ENCODE measurements at regions not wholly inside any gene's neighbourhood (a gene's known extent, or its start where the extent isn't known, plus 50 kb on each side); places are given as distances from the start of the nearest gene placed in this dataset.

- Histone ChIP-seq H2AK5ac (ENCODE audit: low read depth, low read length) (no peak overlapping the region), H3K18ac (ENCODE audit: extremely low read depth, low read length) (no peak overlapping the region), H2BK5ac (ENCODE audit: low read depth, low read length) (no peak overlapping the region), H4K8ac (ENCODE audit: extremely low read depth, insufficient read depth, low read length) (no peak overlapping the region), H3K79me1 (ENCODE audit: low read depth, low read length) (no peaks in the 10 kb centered on the region), H3K79me2 (ENCODE audit: control insufficient read depth in 1 of 2, insufficient read depth in 2 of 2, low read length in 2 of 2) (no peaks in the 10 kb centered on the region), H3K36me3 (ENCODE audit: control insufficient read depth in 2 of 4, insufficient read depth in 4 of 4, low read length in 3 of 4) (no peaks in the 10 kb centered on the region), H2BK120ac (replicated peaks; ENCODE audit: low read depth, low read length) (no peak overlapping the region), H3K9me3 (ENCODE audit: insufficient read depth in 2 of 2, low read depth in 1 of 2, low read length in 1 of 2) (no peaks in the 10 kb centered on the region), H3K14ac (ENCODE audit: insufficient read length) (no peak overlapping the region), H2AFZ (ENCODE audit: low read length) (no peak overlapping the region), H4K20me1 (replicated peaks in 1 of 2; ENCODE audit: control insufficient read depth in 1 of 2, insufficient read depth in 2 of 2, low read length in 2 of 2) (no peaks in the 10 kb centered on the region), H3K9ac (replicated peaks in 1 of 4; ENCODE audit: extremely low read depth in 1 of 4, low read depth in 3 of 4, low read length in 3 of 4) (no peak overlapping the region), H4K91ac (replicated peaks; ENCODE audit: insufficient read length, low read length) (no peak overlapping the region), H4K5ac (ENCODE audit: insufficient read length, low read depth, low read length) (no peak overlapping the region), H3K27ac (ENCODE audit: low read depth, low read length) (no peak overlapping the region), H2BK12ac (ENCODE audit: low read depth, low read length) (no peak overlapping the region), H3K23me2 (ENCODE audit: low read depth, low read length) (no peaks in the 10 kb centered on the region), H3K4ac (replicated peaks; ENCODE audit: insufficient read length, low read depth, low read length) (no peak overlapping the region), H3K56ac (replicated peaks; ENCODE audit: insufficient read length, low read depth, low read length) (no peak overlapping the region), H2BK15ac (ENCODE audit: low read length) (no peak overlapping the region), H3K27me3 (replicated peaks in 1 of 4; ENCODE audit: control insufficient read depth in 3 of 4, extremely low read depth in 1 of 4, insufficient read depth in 3 of 4, low read length in 3 of 4) (no peaks in the 10 kb centered on the region), H3K23ac (ENCODE audit: insufficient read length) (no peak overlapping the region), H2BK20ac (ENCODE audit: low read length) (no peak overlapping the region), H3K4me1 (replicated peaks in 1 of 4; ENCODE audit: control insufficient read depth in 3 of 4, insufficient read depth in 4 of 4, low read length in 3 of 4) (no peaks in the 10 kb centered on the region), H3K4me2 (ENCODE audit: insufficient read depth in 1 of 2, low read depth in 2 of 2, low read length in 2 of 2) (no peak overlapping the region), H3K4me3 (ENCODE audit: extremely low read depth in 1 of 4, insufficient read depth in 2 of 4, low read depth in 3 of 4, low read length in 4 of 4) (no peak overlapping the region)
- ChIA-PET POLR2A (ENCODE audit: partially characterized antibody) (no interaction called here), CTCF (ENCODE audit: partially characterized antibody) (no interaction called here)
- WGBS, 2 experiments (ENCODE audit: extremely low coverage in 1 of 2, insufficient coverage in 1 of 2, insufficient read length in 1 of 2, insufficient replicate concordance in 2 of 2, low coverage in 1 of 2, low lambda C conversion rate in 2 of 2, missing lambda C conversion rate in 1 of 2), result 100% methylated on average over 1 of the region's 1 CpG; no CpG with 5 or more reads in 1 of the 2 experiments
- no peak for DNase-seq (ENCODE audit: low read depth in 1 of 2, low spot score in 2 of 2)
- FAIRE-seq, result no peak
- TF ChIP-seq POLR2A (IDR thresholded peaks at IDR 0.05; ENCODE audit: control extremely low read depth in 1 of 2, low read depth in 2 of 2, low read length in 2 of 2) (no peak), EP300 (IDR thresholded peaks at IDR 0.05; ENCODE audit: borderline replicate concordance in 1 of 2, low read depth in 2 of 2, low read length in 2 of 2) (no peak), FOSL1 (IDR thresholded peaks at IDR 0.05; ENCODE audit: insufficient read depth, low read depth, low read length) (no peak), ZNF274 (IDR thresholded peaks at IDR 0.05; ENCODE audit: borderline replicate concordance, extremely low read depth, low read length) (no peak)
Measured at GRCh38 chr4:160818571-160818970, 1345.2 kb downstream of the FSTL5 start.

Data from H1 (cell line).